Stimulated activated CD8-positive, alpha-beta memory T cell treated with anti-CD3 and anti-CD28 coated beads, Interleukin-2, amount 100 ng/mL, for 48 hours (primary cell): ENCODE measurements at regions not wholly inside any gene's neighbourhood (a gene's known extent, or its start where the extent isn't known, plus 50 kb on each side); places are given as distances from the start of the nearest gene placed in this dataset.

Experiments used
- DNase-seq, 2 donors: peaks; one replicate each; pipeline ENCODE4 v3.0.0-alpha.2; 2020; ENCODE audit warnings: low read depth in 2 of 2

GRCh38 chr5:89729623-89730301 is 679.8 kb downstream of the CETN3 start:
- DNase-seq: no peak

- no peak for DNase-seq
These were observed 680.8 kb downstream of the CETN3 start for GRCh38 chr5:89728750-89729149.

- no peak for DNase-seq
These were observed 681.4 kb downstream of the CETN3 start for GRCh38 chr5:89728134-89728533.

- no peak for DNase-seq
These were observed 685.0 kb downstream of the CETN3 start for GRCh38 chr5:89724379-89725095.

- no peak for DNase-seq
These were observed 685.6 kb downstream of the CETN3 start for GRCh38 chr5:89723907-89724306.

- no peak for DNase-seq
These were observed 687.0 kb downstream of the CETN3 start for GRCh38 chr5:89722538-89722937.

GRCh38 chr5:89721931-89722330 is 687.6 kb downstream of the CETN3 start:
- DNase-seq: no peak

- DNase-seq: no peak
These were observed 688.2 kb downstream of the CETN3 start for GRCh38 chr5:89721353-89721752.

- DNase-seq: no peak
These were observed 697.3 kb downstream of the CETN3 start for GRCh38 chr5:89712134-89712700.

GRCh38 chr5:89711526-89711925 is 698.0 kb downstream of the CETN3 start:
- no peak for DNase-seq

GRCh38 chr5:89710006-89710405 is 699.5 kb downstream of the CETN3 start:
- no peak for DNase-seq

- no peak for DNase-seq
These were observed 701.7 kb downstream of the CETN3 start for GRCh38 chr5:89707891-89708290.

GRCh38 chr5:89706731-89707130 is 702.8 kb downstream of the CETN3 start:
- DNase-seq: no peak

GRCh38 chr5:89703817-89704216 is 705.7 kb downstream of the CETN3 start:
- no peak for DNase-seq

GRCh38 chr5:89698028-89698427 is 711.5 kb downstream of the CETN3 start:
- no peak for DNase-seq

GRCh38 chr5:89697581-89697980 is 712.0 kb downstream of the CETN3 start:
- no peak for DNase-seq

- DNase-seq: no peak
These were observed 714.2 kb downstream of the CETN3 start for GRCh38 chr5:89695371-89695770.

GRCh38 chr5:89694026-89694550 is 715.5 kb downstream of the CETN3 start:
- DNase-seq: no peak

GRCh38 chr5:89690331-89690730 is 719.2 kb downstream of the CETN3 start:
- DNase-seq: no peak

- no peak for DNase-seq
These were observed 723.3 kb downstream of the CETN3 start for GRCh38 chr5:89686081-89686765.

- DNase-seq: no peak
These were observed 732.9 kb downstream of the CETN3 start for GRCh38 chr5:89676634-89677033.

- no peak for DNase-seq
These were observed 736.5 kb downstream of the CETN3 start for GRCh38 chr5:89673019-89673418.
